ENCODE measurements at regions not wholly inside any gene's neighbourhood (a gene's known extent, or its start where the extent isn't known, plus 50 kb on each side); places are given as distances from the start of the nearest gene placed in this dataset.

GRCh38 chr3:139283301-139283700 is 60.5 kb upstream of the MRPS22 start:
- no peak overlapping the region for H3K4me3 ChIP-seq (ENCODE audit: low read depth, low read length)
- DNase-seq (ENCODE audit: low read depth): no peak
- in situ Hi-C loops (cut with HindIII; ENCODE audit: low sequenced_read_pairs): no loop called here
- TF ChIP-seq CTCF (IDR thresholded peaks at IDR 0.05; ENCODE audit: low read depth, low read length, missing control alignments): no peak

GRCh38 chr3:139284221-139284620 is 59.6 kb upstream of the MRPS22 start:
- no peak overlapping the region for H3K4me3 ChIP-seq (ENCODE audit: low read depth, low read length)
- no peak for TF ChIP-seq CTCF (IDR thresholded peaks at IDR 0.05; ENCODE audit: low read depth, low read length, missing control alignments)
- no peak for DNase-seq (ENCODE audit: low read depth)
- in situ Hi-C loops (cut with HindIII; ENCODE audit: low sequenced_read_pairs): no loop called here

GRCh38 chr3:139285691-139286090 is 58.1 kb upstream of the MRPS22 start:
- no peak for TF ChIP-seq CTCF (IDR thresholded peaks at IDR 0.05; ENCODE audit: low read depth, low read length, missing control alignments)
- DNase-seq (ENCODE audit: low read depth): no peak
- in situ Hi-C loops (cut with HindIII; ENCODE audit: low sequenced_read_pairs): no loop called here
- no peak overlapping the region for H3K4me3 ChIP-seq (ENCODE audit: low read depth, low read length)

- in situ Hi-C loops (cut with HindIII; ENCODE audit: low sequenced_read_pairs): no loop called here
- no peak for DNase-seq (ENCODE audit: low read depth)
- H3K4me3 ChIP-seq (ENCODE audit: low read depth, low read length): no peak overlapping the region
- TF ChIP-seq CTCF (IDR thresholded peaks at IDR 0.05; ENCODE audit: low read depth, low read length, missing control alignments): no peak
Measured at GRCh38 chr3:139286241-139286640, 57.6 kb upstream of the MRPS22 start.

- TF ChIP-seq CTCF (IDR thresholded peaks at IDR 0.05; ENCODE audit: low read depth, low read length, missing control alignments): no peak
- no peak for DNase-seq (ENCODE audit: low read depth)
- in situ Hi-C loops (cut with HindIII; ENCODE audit: low sequenced_read_pairs): no loop called here
- H3K4me3 ChIP-seq (ENCODE audit: low read depth, low read length): no peak overlapping the region
Measured at GRCh38 chr3:139286825-139287224, 57.0 kb upstream of the MRPS22 start.

GRCh38 chr3:139287557-139287956 is 56.3 kb upstream of the MRPS22 start:
- no peak for DNase-seq (ENCODE audit: low read depth)
- TF ChIP-seq CTCF (IDR thresholded peaks at IDR 0.05; ENCODE audit: low read depth, low read length, missing control alignments): no peak
- no peak overlapping the region for H3K4me3 ChIP-seq (ENCODE audit: low read depth, low read length)
- in situ Hi-C loops (cut with HindIII; ENCODE audit: low sequenced_read_pairs): no loop called here

GRCh38 chr3:139288266-139288821 is 55.5 kb upstream of the MRPS22 start:
- TF ChIP-seq CTCF (IDR thresholded peaks at IDR 0.05; ENCODE audit: low read depth, low read length, missing control alignments): no peak
- no peak for DNase-seq (ENCODE audit: low read depth)
- H3K4me3 ChIP-seq (ENCODE audit: low read depth, low read length): no peak overlapping the region
- in situ Hi-C loops (cut with HindIII; ENCODE audit: low sequenced_read_pairs): no loop called here
